GM23338 (cell line): ENCODE measurements at regions not wholly inside any gene's neighbourhood (a gene's known extent, or its start where the extent isn't known, plus 50 kb on each side); places are given as distances from the start of the nearest gene placed in this dataset.
A peak's percentile ranks its signal among the peaks of the same experiment; 100 is the strongest.

Experiments
- ATAC-seq: fragments of 200-7000 bp; cut with Tn5 transposase; 3 replicates; pipeline ENCODE4 v1.9.1; 2020
- DNase-seq: peaks from one replicate; pipeline ENCODE4 v3.0.0-alpha.2; 2015; ENCODE audit warnings: low spot score
- H2AFZ ChIP-seq: fragments of 200-600 bp; sonication (generic); 2 replicates; pipeline ENCODE4 v1.8.0; 2016; ENCODE audit warnings: antibody characterized with exemption, mild to moderate bottlenecking, moderate library complexity
- H3F3A ChIP-seq: fragments of 200-600 bp; sonication (generic); replicated peaks from 2 replicates; pipeline ENCODE4 v1.8.0; 2017; ENCODE audit warnings: antibody characterized with exemption, mixed run types, low read depth
- H3K27ac ChIP-seq: fragments of 200-600 bp; sonication (generic); 2 replicates; pipeline ENCODE4 v1.6.1; 2016; ENCODE audit warnings: low read depth
- H3K27me3 ChIP-seq: fragments of 200-600 bp; sonication (generic); 2 replicates; pipeline ENCODE4 v1.8.0; 2016; ENCODE audit warnings: mild to moderate bottlenecking, mixed run types, moderate library complexity; ENCODE audit not compliant: insufficient read depth
- H3K36me3 ChIP-seq: fragments of 200-600 bp; sonication (generic); 2 replicates; pipeline ENCODE4 v1.8.0; 2016; ENCODE audit warnings: mild to moderate bottlenecking; ENCODE audit not compliant: insufficient read depth
- H3K4me1 ChIP-seq: fragments of 200-600 bp; sonication (generic); 2 replicates; pipeline ENCODE4 v1.8.0; 2016; ENCODE audit warnings: mild to moderate bottlenecking, moderate library complexity; ENCODE audit not compliant: insufficient read depth
- H3K4me2 ChIP-seq: fragments of 200-600 bp; sonication (generic); 2 replicates; pipeline ENCODE4 v1.7.1; 2017; ENCODE audit warnings: mixed run types
- H3K4me3 ChIP-seq: fragments of 200-600 bp; sonication (generic); 2 replicates; pipeline ENCODE4 v1.6.1; 2016; ENCODE audit warnings: mixed run types
- H3K79me2 ChIP-seq: fragments of 200-600 bp; sonication (generic); replicated peaks from 2 replicates; pipeline ENCODE4 v1.8.0; 2017; ENCODE audit warnings: mild to moderate bottlenecking; ENCODE audit not compliant: insufficient read depth
- H3K9me2 ChIP-seq: fragments of 200-600 bp; sonication (generic); 2 replicates; pipeline ENCODE4 v1.8.0; 2017; ENCODE audit not compliant: insufficient read depth
- H4K20me1 ChIP-seq: fragments of 200-600 bp; sonication (generic); replicated peaks from 2 replicates; pipeline ENCODE4 v1.8.0; 2017; ENCODE audit warnings: mild to moderate bottlenecking; ENCODE audit not compliant: insufficient read depth
- H3K27ac Mint-ChIP-seq: 2 replicates; pipeline ENCODE4 v1.8.0; 2020; ENCODE audit warnings: inconsistent platforms, mild to moderate bottlenecking, moderate library complexity, mixed read lengths
- H3K27me3 Mint-ChIP-seq: 3 replicates; pipeline ENCODE4 v1.8.0; 2022; ENCODE audit warnings: low read depth, mild to moderate bottlenecking, moderate library complexity, mixed read lengths, inconsistent platforms; ENCODE audit not compliant: insufficient read depth, poor library complexity
- H3K36me3 Mint-ChIP-seq: 3 replicates; pipeline ENCODE4 v1.8.0; 2021; ENCODE audit warnings: low read depth, mild to moderate bottlenecking, inconsistent platforms, moderate library complexity, mixed read lengths
- H3K4me1 Mint-ChIP-seq: 3 replicates; pipeline ENCODE4 v1.8.0; 2020; ENCODE audit warnings: mild to moderate bottlenecking, inconsistent platforms, mixed read lengths
- H3K4me3 Mint-ChIP-seq: 3 replicates; pipeline ENCODE4 v1.8.0; 2021; ENCODE audit warnings: moderate library complexity, mild to moderate bottlenecking, inconsistent platforms, mixed read lengths
- H3K9me3 Mint-ChIP-seq: 3 replicates; pipeline ENCODE4 v1.8.0; 2020; ENCODE audit warnings: moderate library complexity, mild to moderate bottlenecking, inconsistent platforms, mixed read lengths
- EZH2 ChIP-seq: fragments of 200-600 bp; sonication (generic); IDR thresholded peaks from one replicate; pipeline ENCODE4 v1.8.0; 2017; ENCODE audit warnings: antibody characterized with exemption, mild to moderate bottlenecking, low read depth; ENCODE audit not compliant: unreplicated experiment
- EZH2phosphoT487 ChIP-seq: fragments of 200-600 bp; sonication (generic); IDR thresholded peaks from one replicate; pipeline ENCODE4 v1.8.1; 2018; ENCODE audit warnings: antibody characterized with exemption; ENCODE audit not compliant: unreplicated experiment
- NANOG ChIP-seq: IDR thresholded peaks from 2 replicates; pipeline ENCODE4 v1.6.1; 2016; ENCODE audit warnings: antibody characterized with exemption, borderline replicate concordance
- POLR2AphosphoS5 ChIP-seq: IDR thresholded peaks from 2 replicates; pipeline ENCODE4 v1.6.1; 2016; ENCODE audit warnings: antibody characterized with exemption, low read depth
- STAT1 ChIP-seq: IDR thresholded peaks from one replicate; pipeline ENCODE4 v1.6.1; 2016; ENCODE audit warnings: antibody characterized with exemption; ENCODE audit not compliant: unreplicated experiment
- ZNF114 ChIP-seq: fragments of 250-450 bp; sonication (Bioruptor Pico); IDR thresholded peaks from 2 replicates; pipeline ENCODE4 v1.5.0; 2020; ENCODE audit warnings: mild to moderate bottlenecking, moderate library complexity
- ZNF331 ChIP-seq: fragments of 250-450 bp; sonication (Bioruptor Pico); IDR thresholded peaks from 2 replicates; pipeline ENCODE4 v1.5.0; 2020; ENCODE audit warnings: low read depth, mild to moderate bottlenecking, moderate library complexity
- TF ChIP-seq, protein P1 (sequence below): fragments of 250-450 bp; sonication (Bioruptor Pico); IDR thresholded peaks from 2 replicates; pipeline ENCODE4 v1.5.0; 2020; ENCODE audit warnings: mild to moderate bottlenecking, moderate library complexity
- TF ChIP-seq, protein P2 (sequence below): IDR thresholded peaks from 2 replicates; pipeline ENCODE4 v1.6.1; 2016; ENCODE audit warnings: antibody characterized with exemption
- TF ChIP-seq, protein P3 (sequence below), 2 experiments: fragments of 200-600 bp in 1 of 2; sonication (generic) in 1 of 2; conservative IDR thresholded peaks; 2 replicates each; pipeline versions ENCODE4 v1.5.1 to v1.6.1; 2016 to 2017; ENCODE audit warnings: antibody characterized with exemption in 2 of 2, low read depth in 2 of 2, mild to moderate bottlenecking in 2 of 2, moderate library complexity in 1 of 2

DNA sequence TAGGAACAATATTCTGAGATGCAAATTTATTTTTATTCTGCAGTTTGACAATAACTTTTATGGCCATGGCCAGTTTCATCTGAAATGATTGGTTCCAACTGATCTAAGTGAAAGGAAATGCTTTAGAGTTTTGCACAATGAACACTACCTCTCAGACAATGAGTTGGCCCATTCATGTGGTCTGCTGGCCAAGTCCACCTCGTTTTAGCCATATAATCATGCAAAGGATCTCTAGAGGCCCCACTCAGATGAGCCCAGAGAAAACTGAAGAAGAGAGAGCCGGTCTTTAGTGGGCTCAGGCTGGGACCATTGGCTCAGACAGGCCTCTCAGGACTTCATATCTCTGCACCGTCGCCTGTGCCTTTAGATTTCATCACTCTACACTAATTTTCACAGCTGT, 254.7 kb downstream of the MREG start (continued):
- TF ChIP-seq, protein P1, sequence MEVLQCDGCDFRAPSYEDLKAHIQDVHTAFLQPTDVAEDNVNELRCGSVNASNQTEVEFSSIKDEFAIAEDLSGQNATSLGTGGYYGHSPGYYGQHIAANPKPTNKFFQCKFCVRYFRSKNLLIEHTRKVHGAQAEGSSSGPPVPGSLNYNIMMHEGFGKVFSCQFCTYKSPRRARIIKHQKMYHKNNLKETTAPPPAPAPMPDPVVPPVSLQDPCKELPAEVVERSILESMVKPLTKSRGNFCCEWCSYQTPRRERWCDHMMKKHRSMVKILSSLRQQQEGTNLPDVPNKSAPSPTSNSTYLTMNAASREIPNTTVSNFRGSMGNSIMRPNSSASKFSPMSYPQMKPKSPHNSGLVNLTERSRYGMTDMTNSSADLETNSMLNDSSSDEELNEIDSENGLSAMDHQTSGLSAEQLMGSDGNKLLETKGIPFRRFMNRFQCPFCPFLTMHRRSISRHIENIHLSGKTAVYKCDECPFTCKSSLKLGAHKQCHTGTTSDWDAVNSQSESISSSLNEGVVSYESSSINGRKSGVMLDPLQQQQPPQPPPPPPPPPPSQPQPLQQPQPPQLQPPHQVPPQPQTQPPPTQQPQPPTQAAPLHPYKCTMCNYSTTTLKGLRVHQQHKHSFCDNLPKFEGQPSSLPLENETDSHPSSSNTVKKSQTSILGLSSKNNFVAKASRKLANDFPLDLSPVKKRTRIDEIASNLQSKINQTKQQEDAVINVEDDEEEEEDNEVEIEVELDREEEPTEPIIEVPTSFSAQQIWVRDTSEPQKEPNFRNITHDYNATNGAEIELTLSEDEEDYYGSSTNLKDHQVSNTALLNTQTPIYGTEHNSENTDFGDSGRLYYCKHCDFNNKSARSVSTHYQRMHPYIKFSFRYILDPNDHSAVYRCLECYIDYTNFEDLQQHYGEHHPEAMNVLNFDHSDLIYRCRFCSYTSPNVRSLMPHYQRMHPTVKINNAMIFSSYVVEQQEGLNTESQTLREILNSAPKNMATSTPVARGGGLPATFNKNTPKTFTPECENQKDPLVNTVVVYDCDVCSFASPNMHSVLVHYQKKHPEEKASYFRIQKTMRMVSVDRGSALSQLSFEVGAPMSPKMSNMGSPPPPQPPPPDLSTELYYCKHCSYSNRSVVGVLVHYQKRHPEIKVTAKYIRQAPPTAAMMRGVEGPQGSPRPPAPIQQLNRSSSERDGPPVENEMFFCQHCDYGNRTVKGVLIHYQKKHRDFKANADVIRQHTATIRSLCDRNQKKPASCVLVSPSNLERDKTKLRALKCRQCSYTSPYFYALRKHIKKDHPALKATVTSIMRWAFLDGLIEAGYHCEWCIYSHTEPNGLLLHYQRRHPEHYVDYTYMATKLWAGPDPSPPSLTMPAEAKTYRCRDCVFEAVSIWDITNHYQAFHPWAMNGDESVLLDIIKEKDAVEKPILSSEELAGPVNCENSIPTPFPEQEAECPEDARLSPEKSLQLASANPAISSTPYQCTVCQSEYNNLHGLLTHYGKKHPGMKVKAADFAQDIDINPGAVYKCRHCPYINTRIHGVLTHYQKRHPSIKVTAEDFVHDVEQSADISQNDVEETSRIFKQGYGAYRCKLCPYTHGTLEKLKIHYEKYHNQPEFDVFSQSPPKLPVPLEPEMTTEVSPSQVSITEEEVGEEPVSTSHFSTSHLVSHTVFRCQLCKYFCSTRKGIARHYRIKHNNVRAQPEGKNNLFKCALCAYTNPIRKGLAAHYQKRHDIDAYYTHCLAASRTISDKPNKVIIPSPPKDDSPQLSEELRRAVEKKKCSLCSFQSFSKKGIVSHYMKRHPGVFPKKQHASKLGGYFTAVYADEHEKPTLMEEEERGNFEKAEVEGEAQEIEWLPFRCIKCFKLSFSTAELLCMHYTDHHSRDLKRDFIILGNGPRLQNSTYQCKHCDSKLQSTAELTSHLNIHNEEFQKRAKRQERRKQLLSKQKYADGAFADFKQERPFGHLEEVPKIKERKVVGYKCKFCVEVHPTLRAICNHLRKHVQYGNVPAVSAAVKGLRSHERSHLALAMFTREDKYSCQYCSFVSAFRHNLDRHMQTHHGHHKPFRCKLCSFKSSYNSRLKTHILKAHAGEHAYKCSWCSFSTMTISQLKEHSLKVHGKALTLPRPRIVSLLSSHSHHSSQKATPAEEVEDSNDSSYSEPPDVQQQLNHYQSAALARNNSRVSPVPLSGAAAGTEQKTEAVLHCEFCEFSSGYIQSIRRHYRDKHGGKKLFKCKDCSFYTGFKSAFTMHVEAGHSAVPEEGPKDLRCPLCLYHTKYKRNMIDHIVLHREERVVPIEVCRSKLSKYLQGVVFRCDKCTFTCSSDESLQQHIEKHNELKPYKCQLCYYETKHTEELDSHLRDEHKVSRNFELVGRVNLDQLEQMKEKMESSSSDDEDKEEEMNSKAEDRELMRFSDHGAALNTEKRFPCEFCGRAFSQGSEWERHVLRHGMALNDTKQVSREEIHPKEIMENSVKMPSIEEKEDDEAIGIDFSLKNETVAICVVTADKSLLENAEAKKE (CRISPR knock-in tag), result no peak
- TF ChIP-seq POLR2AphosphoS5 (no peak), ZNF114 (CRISPR knock-in tag) (no peak)
- TF ChIP-seq, protein P2, sequence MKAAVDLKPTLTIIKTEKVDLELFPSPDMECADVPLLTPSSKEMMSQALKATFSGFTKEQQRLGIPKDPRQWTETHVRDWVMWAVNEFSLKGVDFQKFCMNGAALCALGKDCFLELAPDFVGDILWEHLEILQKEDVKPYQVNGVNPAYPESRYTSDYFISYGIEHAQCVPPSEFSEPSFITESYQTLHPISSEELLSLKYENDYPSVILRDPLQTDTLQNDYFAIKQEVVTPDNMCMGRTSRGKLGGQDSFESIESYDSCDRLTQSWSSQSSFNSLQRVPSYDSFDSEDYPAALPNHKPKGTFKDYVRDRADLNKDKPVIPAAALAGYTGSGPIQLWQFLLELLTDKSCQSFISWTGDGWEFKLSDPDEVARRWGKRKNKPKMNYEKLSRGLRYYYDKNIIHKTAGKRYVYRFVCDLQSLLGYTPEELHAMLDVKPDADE, result no peak
- TF ChIP-seq, protein P3, sequence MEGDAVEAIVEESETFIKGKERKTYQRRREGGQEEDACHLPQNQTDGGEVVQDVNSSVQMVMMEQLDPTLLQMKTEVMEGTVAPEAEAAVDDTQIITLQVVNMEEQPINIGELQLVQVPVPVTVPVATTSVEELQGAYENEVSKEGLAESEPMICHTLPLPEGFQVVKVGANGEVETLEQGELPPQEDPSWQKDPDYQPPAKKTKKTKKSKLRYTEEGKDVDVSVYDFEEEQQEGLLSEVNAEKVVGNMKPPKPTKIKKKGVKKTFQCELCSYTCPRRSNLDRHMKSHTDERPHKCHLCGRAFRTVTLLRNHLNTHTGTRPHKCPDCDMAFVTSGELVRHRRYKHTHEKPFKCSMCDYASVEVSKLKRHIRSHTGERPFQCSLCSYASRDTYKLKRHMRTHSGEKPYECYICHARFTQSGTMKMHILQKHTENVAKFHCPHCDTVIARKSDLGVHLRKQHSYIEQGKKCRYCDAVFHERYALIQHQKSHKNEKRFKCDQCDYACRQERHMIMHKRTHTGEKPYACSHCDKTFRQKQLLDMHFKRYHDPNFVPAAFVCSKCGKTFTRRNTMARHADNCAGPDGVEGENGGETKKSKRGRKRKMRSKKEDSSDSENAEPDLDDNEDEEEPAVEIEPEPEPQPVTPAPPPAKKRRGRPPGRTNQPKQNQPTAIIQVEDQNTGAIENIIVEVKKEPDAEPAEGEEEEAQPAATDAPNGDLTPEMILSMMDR (conservative IDR thresholded peaks at IDR 0.05; ENCODE audit: low read depth in 2 of 2), result no peak

- H3K4me2 ChIP-seq, result no peak overlapping the region
- Mint-ChIP-seq H3K27ac (no peak overlapping the region), H3K9me3 (peaks cover under 1% of the 10 kb centered on the region; the same call in 2 of the 3 replicates), H3K4me3 (no peak overlapping the region), H3K36me3 (0 out of 3 replicates have a peak, but pooled peaks cover under 1% of the 10 kb centered on the region), H3K27me3 (peaks cover 1% of the 10 kb centered on the region), H3K4me1 (0 out of 3 replicates have a peak, but pooled peaks cover 5% of the 10 kb centered on the region)
- no peaks in the 10 kb centered on the region for H3K27me3 ChIP-seq
- no peaks in the 10 kb centered on the region for H3K4me1 ChIP-seq
- no peaks in the 10 kb centered on the region for H3K79me2 ChIP-seq
- no peak overlapping the region for H3K27ac ChIP-seq
- no peaks in the 10 kb centered on the region for H3K36me3 ChIP-seq
- TF ChIP-seq NANOG (no peak), EZH2 (no peak), POLR2AphosphoS5 (no peak), EZH2phosphoT487 (no peak), ZNF331 (CRISPR knock-in tag) (no peak), STAT1 (no peak)
- TF ChIP-seq, protein P3 (conservative IDR thresholded peaks at IDR 0.05; ENCODE audit: low read depth in 2 of 2), result no peak
- 0 out of 2 replicates have a peak overlapping the region, but pooled peaks have one; percentile 17 for H2AFZ ChIP-seq
- peaks cover 9% of the 10 kb centered on the region; the same call in 1 of the 2 replicates for H3K9me2 ChIP-seq
- H4K20me1 ChIP-seq, result no peaks in the 10 kb centered on the region
- no peak overlapping the region for H3K4me3 ChIP-seq
- no peaks in the 10 kb centered on the region for H3F3A ChIP-seq
- DNase-seq (no peak), ATAC-seq (no peak)
Measured at GRCh38 chr2:215756346-215756730, 257.0 kb downstream of the MREG start.
